ENCODE measurements at regions not wholly inside any gene's neighbourhood (a gene's known extent, or its start where the extent isn't known, plus 50 kb on each side); places are given as distances from the start of the nearest gene placed in this dataset.
"Not testable (repeated sequence)": the region's sequence is repeated elsewhere in the genome, so short reads cannot be mapped to it uniquely, and the experiment has no call there.

DNA sequence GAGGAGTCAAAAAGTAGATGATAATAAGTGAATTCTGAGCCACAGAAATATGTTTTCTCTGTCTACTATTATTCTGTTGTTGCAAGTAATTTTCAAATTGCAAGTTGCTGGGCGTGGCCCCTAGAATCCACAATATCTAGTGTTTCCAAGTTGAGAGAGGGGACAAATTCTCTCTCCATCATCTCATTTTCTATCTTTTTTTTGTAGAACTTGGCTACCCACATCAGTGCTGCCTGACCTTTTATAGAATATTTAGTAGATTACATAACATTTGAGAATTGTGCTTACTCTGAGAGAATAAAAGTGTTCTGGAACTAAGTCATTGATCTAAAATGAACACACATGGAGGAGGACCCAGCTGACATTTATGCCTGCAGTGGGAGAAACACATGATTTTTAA, 110.9 kb upstream of the CSNK1A1L start:
- DNase-seq (ENCODE audit: low read depth): no peak

DNA sequence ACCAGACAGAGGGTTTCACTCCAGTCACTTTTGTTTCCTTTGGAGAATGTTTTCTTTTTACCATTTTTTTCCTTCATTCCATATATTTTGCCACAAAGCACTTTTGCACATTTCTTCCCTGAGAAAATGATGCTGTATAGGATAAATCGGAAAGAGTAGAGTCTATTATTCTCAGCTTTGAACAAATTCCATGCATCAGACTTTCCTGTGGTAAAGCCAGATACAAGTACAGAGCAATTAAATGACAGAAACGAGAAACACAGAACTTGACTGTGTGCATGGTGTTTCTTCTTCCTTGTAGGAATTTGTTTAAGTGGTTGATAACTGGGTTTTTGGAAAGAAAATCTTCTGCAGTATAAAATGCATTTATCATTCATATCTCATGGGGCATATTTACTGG, 107.4 kb upstream of the CSNK1A1L start:
- DNase-seq (ENCODE audit: low read depth): no peak

DNA sequence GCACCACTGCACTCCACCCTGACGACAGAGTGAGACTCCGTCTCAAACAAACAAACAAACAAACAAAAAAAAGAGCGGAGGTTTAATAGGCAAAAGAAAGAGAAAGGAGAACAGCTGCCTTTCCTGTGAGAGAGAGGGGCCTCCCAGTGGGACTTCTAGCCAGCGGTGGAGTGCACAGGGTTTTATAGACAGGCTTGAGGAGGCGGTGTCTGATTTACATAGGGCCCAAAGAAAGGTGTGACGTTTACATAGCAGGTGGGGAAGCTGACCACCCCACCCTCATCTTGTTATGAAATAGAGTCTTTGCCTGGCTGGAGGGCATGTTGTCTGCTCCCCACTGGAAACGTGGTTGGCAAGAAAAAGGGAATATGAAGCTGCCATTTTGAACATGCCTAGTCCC, 106.0 kb upstream of the CSNK1A1L start:
- no peak for DNase-seq (ENCODE audit: low read depth)

GRCh38 chr13:37209621-37210580, 104.4 kb upstream of the CSNK1A1L start:
- DNase-seq (ENCODE audit: low read depth): no peak

DNA sequence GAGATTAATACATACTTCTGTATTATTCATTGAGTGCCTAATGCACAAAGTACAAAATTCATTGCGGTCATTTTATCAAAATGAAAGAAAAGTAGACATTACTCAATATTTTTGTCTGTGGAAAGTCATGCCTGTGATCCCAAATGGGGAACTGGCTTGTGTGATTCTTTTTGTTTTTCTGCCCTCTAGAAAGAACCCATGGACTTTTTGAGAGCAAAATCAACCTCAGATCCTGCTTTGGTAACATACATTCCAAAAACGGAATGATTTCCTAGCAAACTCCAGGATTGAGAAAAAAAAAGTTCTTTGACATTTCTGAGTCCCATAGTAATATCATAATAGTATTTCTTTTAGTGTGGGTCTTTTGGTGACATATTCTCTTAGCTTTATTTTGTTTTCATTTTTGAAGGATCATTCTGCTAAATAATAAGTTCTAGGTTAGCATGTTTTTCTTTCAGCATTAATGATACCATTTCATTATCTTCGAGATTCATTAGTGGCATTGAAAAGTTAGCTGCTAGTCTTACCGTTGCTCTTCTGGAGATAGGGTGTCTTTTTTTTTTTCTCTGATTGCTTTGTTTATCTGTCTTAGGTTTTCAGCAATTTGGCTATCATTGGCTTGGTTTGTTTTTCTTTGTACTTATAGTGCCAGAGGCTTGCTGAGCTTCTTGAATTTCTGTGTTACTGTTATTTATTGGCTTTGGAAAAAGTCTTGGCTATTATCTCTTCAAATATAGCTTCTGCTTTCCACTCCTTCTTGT, 102.4 kb upstream of the CSNK1A1L start:
- peak; percentile 39 for DNase-seq (ENCODE audit: low read depth)

DNA sequence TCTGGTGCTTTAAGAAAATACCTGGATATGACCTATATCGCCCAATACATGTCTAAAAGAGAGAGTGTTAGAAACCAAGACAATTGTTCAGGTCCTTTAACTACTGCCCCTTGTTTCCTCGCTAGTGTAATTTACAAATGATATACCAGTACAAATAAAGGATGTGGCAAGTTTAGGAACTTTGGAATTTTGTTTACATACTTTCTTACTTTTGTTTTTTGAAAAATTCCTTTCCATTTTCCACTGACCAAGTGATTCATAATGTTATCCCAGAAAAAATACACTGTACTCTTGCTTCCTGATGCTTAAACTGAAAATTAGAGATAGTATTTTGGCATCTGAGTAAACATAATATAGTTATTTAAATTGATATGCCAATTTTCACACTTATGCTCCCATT, 96.8 kb upstream of the CSNK1A1L start:
- no peak for DNase-seq (ENCODE audit: low read depth)

DNA sequence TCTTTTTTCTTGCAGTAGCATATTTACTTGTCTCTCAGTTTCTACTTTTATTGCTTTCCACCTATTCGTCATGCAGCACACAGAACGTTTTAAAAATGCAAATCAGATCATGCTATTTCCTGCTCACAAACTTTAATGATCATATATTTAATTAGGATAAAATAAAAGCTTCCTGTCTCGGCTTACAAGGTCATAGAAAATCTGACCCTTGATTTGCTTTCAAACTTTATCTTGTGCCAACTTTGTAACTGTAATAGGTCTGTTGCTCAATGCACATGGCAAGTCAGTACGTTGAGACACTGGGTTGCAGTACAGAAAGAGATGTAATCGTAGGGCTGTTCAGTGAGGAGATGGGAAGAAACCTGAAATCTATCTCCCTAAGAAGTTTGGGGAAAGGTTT, 95.6 kb upstream of the CSNK1A1L start:
- no peak for DNase-seq (ENCODE audit: low read depth)

GRCh38 chr13:37198629-37199028, 93.2 kb upstream of the CSNK1A1L start:
- no peak for DNase-seq (ENCODE audit: low read depth)

DNA sequence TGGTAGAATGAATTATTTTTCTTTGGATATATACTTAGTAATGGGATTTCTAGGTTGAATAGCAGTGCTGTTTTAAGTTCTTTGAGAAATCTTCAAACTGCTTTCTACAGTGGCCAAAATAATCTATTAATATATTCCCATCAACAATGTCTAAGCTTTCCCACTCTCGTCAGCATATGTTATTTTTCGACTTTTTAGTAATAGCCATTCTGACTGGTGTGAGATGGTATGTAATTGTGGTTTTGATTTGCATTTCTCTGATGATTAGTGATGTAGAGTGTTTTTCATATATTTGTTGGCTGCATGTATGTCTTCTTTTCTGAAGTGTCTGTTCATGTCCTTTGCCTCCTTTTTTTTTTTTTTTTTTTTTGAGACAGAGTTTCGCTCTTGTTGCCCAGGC, 90.2 kb upstream of the CSNK1A1L start:
- DNase-seq (ENCODE audit: low read depth): no peak

GRCh38 chr13:37194428-37194861, 89.0 kb upstream of the CSNK1A1L start:
- peak; percentile 53 for DNase-seq (ENCODE audit: low read depth)

- no peak for DNase-seq (ENCODE audit: low read depth)
Measured at GRCh38 chr13:37192956-37193355, 87.5 kb upstream of the CSNK1A1L start.

- no peak for DNase-seq (ENCODE audit: low read depth)
Measured at GRCh38 chr13:37187621-37188020, 82.2 kb upstream of the CSNK1A1L start.

DNA sequence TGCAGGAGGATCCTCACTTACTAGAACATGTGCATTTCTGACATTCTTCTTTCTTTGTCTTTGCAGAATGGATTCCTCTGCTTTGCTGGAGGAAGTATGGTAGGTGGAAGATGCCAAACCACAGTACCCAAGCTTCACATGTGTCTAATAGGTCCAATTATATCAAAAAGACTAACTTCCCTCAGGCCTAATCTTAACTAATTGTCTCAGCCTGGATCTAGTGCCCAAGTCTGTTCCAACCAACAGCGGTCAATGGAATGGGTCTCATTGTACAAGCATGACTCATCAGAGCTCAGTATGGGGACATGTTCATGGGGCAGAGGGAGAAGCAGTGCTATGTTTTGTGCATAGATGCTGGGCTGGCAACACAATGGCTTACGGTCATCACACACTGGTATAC, 81.6 kb upstream of the CSNK1A1L start:
- no peak for DNase-seq (ENCODE audit: low read depth)

DNA sequence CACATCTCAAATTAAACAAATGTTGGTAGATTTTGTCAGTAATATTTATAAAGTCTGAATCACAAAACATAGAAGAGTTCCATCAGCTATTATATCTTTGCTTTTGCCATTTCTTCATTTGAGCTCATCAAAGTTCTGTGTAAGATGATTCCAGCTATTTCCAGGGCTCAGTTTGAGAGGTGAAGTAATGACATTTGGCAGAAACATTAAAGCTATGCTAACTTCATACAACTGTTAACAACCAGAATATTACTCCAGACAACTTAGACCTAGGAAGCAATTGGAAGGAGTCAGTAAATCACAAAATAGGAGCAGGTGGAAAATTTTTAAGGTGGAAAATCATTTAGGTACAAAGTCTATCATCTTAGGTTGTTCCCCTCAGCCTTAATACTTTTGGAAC, 76.2 kb upstream of the CSNK1A1L start:
- DNase-seq (ENCODE audit: low read depth): no peak

GRCh38 chr13:37179645-37180044, 74.2 kb upstream of the CSNK1A1L start:
- DNase-seq (ENCODE audit: low read depth): no peak

DNA sequence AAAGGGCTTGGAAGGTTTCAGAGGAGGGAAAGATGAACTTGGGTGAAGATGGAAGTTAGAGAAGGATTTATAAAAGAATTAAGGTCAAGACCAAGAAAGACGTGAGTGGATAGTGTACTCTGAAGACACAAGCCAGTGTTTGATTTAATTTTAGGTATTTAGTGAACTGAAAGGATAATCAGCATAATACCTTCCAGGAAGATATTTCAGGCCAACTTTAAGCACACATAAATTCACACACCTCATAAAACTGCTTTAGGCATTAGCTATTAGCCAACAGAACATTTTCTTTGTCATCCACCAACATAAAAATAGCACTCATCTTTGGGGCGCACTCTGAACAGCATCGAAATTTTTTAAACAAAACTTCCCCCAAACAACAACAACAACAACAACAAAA, 71.7 kb upstream of the CSNK1A1L start:
- DNase-seq (ENCODE audit: low read depth): no peak

- peak; percentile 81 for DNase-seq (ENCODE audit: low read depth)
Measured at GRCh38 chr13:37175996-37176395, 70.5 kb upstream of the CSNK1A1L start.

DNA sequence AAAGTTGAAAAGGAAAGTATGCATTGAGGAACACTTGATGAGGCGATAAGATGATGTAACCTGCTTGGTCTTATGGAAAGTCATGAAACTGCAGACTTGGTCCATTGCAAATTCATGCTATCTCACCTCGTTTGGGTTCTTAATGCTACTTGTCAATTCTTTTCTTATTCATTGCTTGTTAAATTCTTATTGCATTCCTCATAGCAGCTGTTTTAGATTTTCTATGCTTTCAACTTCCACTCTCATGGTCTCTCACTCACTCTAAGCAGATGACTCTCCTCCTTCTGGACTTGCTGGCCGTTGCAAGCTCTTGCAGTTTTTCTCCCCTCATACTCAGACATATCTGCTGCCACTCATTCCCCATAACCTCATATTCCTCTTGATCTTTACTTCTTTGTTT, 67.8 kb upstream of the CSNK1A1L start:
- DNase-seq (ENCODE audit: low read depth): peak; percentile 65

DNA sequence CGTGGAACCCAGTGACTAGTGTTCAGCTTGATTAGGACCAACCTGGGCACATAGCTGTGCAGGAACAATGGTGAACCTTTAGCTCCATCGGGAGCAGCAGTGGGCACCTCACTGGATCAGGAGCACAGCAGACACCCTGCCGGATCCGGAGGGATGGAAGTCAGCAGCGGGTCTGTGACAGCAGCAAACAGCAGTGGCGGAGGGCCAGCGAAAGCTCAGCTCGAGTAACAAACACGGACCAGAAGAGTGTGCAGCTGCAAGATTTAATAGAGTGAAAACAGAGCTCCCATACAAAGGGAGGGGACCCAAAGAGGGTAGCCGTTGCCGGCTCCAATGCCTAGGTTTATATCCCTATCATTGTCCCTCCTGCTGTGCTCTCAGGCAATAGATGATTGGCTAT, 66.8 kb upstream of the CSNK1A1L start:
- DNase-seq (ENCODE audit: low read depth): not testable (repeated sequence)

DNA sequence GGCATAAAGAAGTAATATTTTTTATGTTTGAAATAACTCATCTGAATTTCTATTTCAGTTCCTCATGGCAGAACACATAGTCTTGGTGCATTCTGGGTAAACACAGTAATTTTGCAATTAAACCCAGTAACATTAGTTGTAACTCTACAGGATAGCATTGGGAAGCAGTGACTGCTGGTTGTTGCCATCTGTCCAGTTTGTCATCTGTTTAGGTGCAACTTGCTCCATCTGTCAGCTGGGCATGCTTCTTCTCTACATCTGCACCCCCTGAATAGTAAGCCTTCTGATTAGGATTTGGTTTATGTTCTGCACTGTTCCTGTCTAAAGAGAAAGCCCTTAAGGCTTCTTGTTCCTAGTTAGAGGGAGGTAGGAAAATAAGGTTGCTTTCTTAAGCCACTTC, 63.5 kb upstream of the CSNK1A1L start:
- no peak for DNase-seq (ENCODE audit: low read depth)

- DNase-seq (ENCODE audit: low read depth): no peak
Measured at GRCh38 chr13:37168151-37168550, 62.7 kb upstream of the CSNK1A1L start.

GRCh38 chr13:37164635-37165034, 59.2 kb upstream of the CSNK1A1L start:
- no peak for DNase-seq (ENCODE audit: low read depth)

GRCh38 chr13:37163641-37164265, 58.3 kb upstream of the CSNK1A1L start:
- DNase-seq (ENCODE audit: low read depth): no peak
